Right atrium auricular region (tissue), 2 donors: ENCODE measurements at regions not wholly inside any gene's neighbourhood (a gene's known extent, or its start where the extent isn't known, plus 50 kb on each side); places are given as distances from the start of the nearest gene placed in this dataset.

Experiments
- DNase-seq: peaks from one replicate; pipeline ENCODE4 v3.0.0-alpha.2; 2019; ENCODE audit warnings: low spot score
- H3K27ac ChIP-seq, 2 donors: fragments of 200-600 bp; sonication (generic); 1 replicate in 1 of 2; 2 replicates in 1 of 2; pipeline ENCODE4 v1.5.1; 2016 to 2019
- H3K27me3 ChIP-seq, 2 donors: fragments of 200-600 bp; sonication (generic); one replicate each; pipeline versions ENCODE4 v1.5.1 to v1.6.0; 2017 to 2019
- H3K36me3 ChIP-seq: fragments of 200-600 bp; sonication (generic); one replicate; pipeline ENCODE4 v1.5.1; 2016
- H3K4me1 ChIP-seq, 2 donors: fragments of 200-600 bp; sonication (generic); one replicate each; pipeline versions ENCODE4 v1.5.1 to v1.6.0; 2017 to 2019
- H3K4me3 ChIP-seq, 2 donors: fragments of 200-600 bp; sonication (generic); 1 replicate in 1 of 2; 2 replicates in 1 of 2; pipeline ENCODE4 v1.5.1; 2017 to 2019; ENCODE audit warnings: mild to moderate bottlenecking in 1 of 2, moderate library complexity in 1 of 2
- H3K9me3 ChIP-seq, 2 donors: fragments of 200-600 bp; sonication (generic); one replicate each; pipeline ENCODE4 v1.5.1; 2019
- TF ChIP-seq, protein P1 (sequence below), 2 donors: fragments of 200-600 bp; sonication (generic); IDR thresholded peaks; one replicate each; pipeline ENCODE4 v1.5.1; 2019; ENCODE audit warnings: antibody characterized with exemption in 2 of 2

DNA sequence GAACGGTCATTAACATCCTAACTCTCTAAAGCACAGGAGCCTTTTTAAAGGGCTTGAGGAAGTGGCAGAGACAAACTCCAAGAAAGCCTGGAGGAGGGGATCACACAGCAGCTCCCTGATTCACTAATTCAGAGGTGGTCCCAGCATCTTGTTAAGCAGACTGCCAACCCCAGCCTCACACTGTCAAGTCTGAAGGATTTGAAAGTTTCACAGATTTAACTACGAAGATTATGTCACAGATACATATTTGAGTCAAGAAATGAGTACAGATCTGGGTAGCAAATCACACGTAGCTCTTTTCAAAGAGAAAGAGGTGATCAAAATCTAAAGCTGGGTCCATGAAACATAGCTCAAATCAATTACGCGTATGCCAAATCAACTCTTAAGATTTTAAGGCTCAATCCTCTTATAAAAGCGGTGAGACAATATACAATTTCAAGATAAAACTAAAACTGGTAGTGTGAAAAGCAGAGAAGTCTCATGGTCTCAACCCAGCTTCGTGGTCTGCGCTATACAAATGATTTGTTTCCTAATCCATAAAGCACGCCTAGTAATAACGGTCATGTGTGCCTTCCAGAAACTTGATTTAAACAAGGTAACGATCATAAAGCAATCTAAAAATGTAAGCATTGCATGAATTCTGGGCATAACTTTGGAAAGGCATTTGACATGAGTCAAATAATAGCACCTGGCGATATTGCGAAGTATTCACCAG, 229.9 kb upstream of the MKLN1 start:
- Histone ChIP-seq H3K9me3 (no peaks in the 10 kb centered on the region), H3K27me3 (no peaks in the 10 kb centered on the region), H3K36me3 (peaks cover 37% of the 10 kb centered on the region), H3K4me1 (peaks cover 0 to 85% of the 10 kb centered on the region in 2 donors), H3K27ac (no peak overlapping the region), H3K4me3 (no peak overlapping the region)
- no peak for DNase-seq
- TF ChIP-seq, protein P1, sequence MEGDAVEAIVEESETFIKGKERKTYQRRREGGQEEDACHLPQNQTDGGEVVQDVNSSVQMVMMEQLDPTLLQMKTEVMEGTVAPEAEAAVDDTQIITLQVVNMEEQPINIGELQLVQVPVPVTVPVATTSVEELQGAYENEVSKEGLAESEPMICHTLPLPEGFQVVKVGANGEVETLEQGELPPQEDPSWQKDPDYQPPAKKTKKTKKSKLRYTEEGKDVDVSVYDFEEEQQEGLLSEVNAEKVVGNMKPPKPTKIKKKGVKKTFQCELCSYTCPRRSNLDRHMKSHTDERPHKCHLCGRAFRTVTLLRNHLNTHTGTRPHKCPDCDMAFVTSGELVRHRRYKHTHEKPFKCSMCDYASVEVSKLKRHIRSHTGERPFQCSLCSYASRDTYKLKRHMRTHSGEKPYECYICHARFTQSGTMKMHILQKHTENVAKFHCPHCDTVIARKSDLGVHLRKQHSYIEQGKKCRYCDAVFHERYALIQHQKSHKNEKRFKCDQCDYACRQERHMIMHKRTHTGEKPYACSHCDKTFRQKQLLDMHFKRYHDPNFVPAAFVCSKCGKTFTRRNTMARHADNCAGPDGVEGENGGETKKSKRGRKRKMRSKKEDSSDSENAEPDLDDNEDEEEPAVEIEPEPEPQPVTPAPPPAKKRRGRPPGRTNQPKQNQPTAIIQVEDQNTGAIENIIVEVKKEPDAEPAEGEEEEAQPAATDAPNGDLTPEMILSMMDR (IDR thresholded peaks at IDR 0.05) = no peak

GRCh38 chr7:131098527-131098926, 229.1 kb upstream of the MKLN1 start:
- peaks cover 34% of the 10 kb centered on the region for H3K36me3 ChIP-seq
- no peak overlapping the region for H3K27ac ChIP-seq
- no peak for DNase-seq
- peaks cover 0 to 87% of the 10 kb centered on the region in 2 donors for H3K4me1 ChIP-seq
- no peaks in the 10 kb centered on the region for H3K27me3 ChIP-seq
- TF ChIP-seq, protein P1 (IDR thresholded peaks at IDR 0.05) = no peak
- H3K9me3 ChIP-seq = no peaks in the 10 kb centered on the region
- H3K4me3 ChIP-seq = no peak overlapping the region

GRCh38 chr7:131100357-131101054, 227.2 kb upstream of the MKLN1 start:
- H3K4me3 ChIP-seq = no peak overlapping the region
- H3K9me3 ChIP-seq = no peaks in the 10 kb centered on the region
- no peak for DNase-seq
- H3K36me3 ChIP-seq = peaks cover 26% of the 10 kb centered on the region
- no peaks in the 10 kb centered on the region for H3K27me3 ChIP-seq
- TF ChIP-seq, protein P1 (IDR thresholded peaks at IDR 0.05) = no peak
- peaks cover 0 to 90% of the 10 kb centered on the region in 2 donors for H3K4me1 ChIP-seq
- peak overlapping the region in 1 of 2 donors; percentile 7 for H3K27ac ChIP-seq

GRCh38 chr7:131103997-131104396, 223.7 kb upstream of the MKLN1 start:
- peak overlapping the region in 1 of 2 donors; percentile 91 for H3K4me3 ChIP-seq
- H3K36me3 ChIP-seq = peaks cover 21% of the 10 kb centered on the region
- peak overlapping the region in 1 of 2 donors; percentile 90 for H3K27ac ChIP-seq
- peaks cover 0 to 65% of the 10 kb centered on the region in 2 donors for H3K4me1 ChIP-seq
- no peak for DNase-seq
- H3K27me3 ChIP-seq = no peaks in the 10 kb centered on the region
- TF ChIP-seq, protein P1 (IDR thresholded peaks at IDR 0.05) = peak in 1 of 2 donors; percentile 13
- no peaks in the 10 kb centered on the region for H3K9me3 ChIP-seq

DNA sequence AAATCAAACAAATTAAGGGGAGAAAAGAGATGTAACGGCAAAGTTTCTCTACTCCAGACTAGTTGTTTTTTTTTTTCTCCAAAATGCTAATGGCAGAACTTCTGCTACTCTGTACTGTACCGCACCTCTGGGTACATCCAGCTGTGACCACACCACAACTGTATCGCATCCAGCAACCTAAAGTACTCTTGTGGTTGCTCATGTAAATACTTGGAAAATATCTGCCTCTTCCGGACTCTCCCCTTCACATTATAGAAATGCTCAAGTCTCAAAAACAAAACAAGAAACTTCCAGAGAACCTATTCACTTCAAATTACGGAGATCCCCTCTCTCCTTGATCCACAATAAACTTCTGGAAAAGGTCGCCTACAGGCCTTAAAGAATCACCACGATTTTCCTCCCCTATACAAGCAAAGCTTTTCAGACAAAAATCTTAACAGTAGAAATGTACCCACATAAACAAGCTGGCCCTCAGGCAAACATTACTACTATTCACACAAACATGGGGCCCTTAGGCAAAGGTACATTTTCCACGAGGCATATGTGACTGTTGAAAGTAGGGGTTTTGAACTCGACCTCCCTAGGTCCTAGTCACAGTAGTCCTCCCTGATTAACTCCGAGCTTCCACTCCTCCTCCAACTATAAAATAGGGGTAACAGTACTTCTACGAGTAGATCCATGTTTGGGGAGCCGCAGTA, 222.9 kb upstream of the MKLN1 start:
- TF ChIP-seq, protein P1 (IDR thresholded peaks at IDR 0.05) = no peak
- Histone ChIP-seq H3K27me3 (no peaks in the 10 kb centered on the region), H3K9me3 (no peaks in the 10 kb centered on the region), H3K4me1 (peaks cover 0 to 66% of the 10 kb centered on the region in 2 donors), H3K36me3 (peaks cover 13% of the 10 kb centered on the region), H3K4me3 (peak overlapping the region; percentile 34 to 91), H3K27ac (peak overlapping the region; percentile 90 to 98)
- DNase-seq = no peak
